SK-N-SH (cell line): ENCODE measurements at regions not wholly inside any gene's neighbourhood (a gene's known extent, or its start where the extent isn't known, plus 50 kb on each side); places are given as distances from the start of the nearest gene placed in this dataset.

Source experiments
- CTCF ChIA-PET: fragments of 300-600, 350-600 bp; formaldehyde crosslinking; extraction: SDS; loops from one replicate; lab custom pipeline; 2021; lab: Yijun Ruan, JAX
- POLR2A ChIA-PET: fragments of 350-600 bp; sonication (Branson Sonifier 250); formaldehyde crosslinking; extraction: SDS; loops from one replicate; lab custom pipeline; 2020; ENCODE audit warnings: antibody characterized with exemption, inconsistent platforms; lab: Yijun Ruan, JAX
- DNase-seq: peaks from one replicate; pipeline ENCODE4 v3.0.0; 2012
- H2AFZ ChIP-seq: fragments of 200-600 bp; sonication (generic); 2 replicates; pipeline ENCODE4 v1.8.1; 2016; ENCODE audit warnings: antibody characterized with exemption, mild to moderate bottlenecking, low read depth
- H3F3A ChIP-seq: fragments of 200-600 bp; sonication (generic); replicated peaks from 2 replicates; pipeline ENCODE3; 2016; ENCODE audit warnings: antibody characterized with exemption, mild to moderate bottlenecking; ENCODE audit not compliant: insufficient read depth
- H3K27ac ChIP-seq, 2 experiments: fragments of 200-500 bp in 1 of 2; fragments of 200-600 bp in 1 of 2; sonication (Bioruptor generic) in 1 of 2; sonication (generic), shearing (Covaris generic) in 1 of 2; 2 replicates each; pipeline versions ENCODE4 v1.5.1 to v1.6.1; 2014 to 2016; ENCODE audit warnings: low read depth in 2 of 2, inconsistent platforms in 1 of 2, low read length in 1 of 2, mild to moderate bottlenecking in 1 of 2, mixed read lengths in 1 of 2
- H3K27me3 ChIP-seq: fragments of 200-600 bp; sonication (generic), shearing (Covaris generic); 2 replicates; pipeline ENCODE4 v1.6.1; 2016; ENCODE audit warnings: mixed run types; ENCODE audit not compliant: insufficient read depth
- H3K36me3 ChIP-seq, 2 experiments: fragments of 200-500 bp in 1 of 2; fragments of 200-600 bp in 1 of 2; sonication (Bioruptor generic) in 1 of 2; sonication (generic) in 1 of 2; replicated peaks in 1 of 2; 2 replicates each; pipeline versions ENCODE3 to v1.5.1; 2014 to 2016; ENCODE audit warnings: low read length in 1 of 2, mild to moderate bottlenecking in 1 of 2; ENCODE audit not compliant: insufficient read depth in 2 of 2, control insufficient read depth in 1 of 2
- H3K4me1 ChIP-seq, 2 experiments: fragments of 200-500 bp in 1 of 2; fragments of 200-600 bp in 1 of 2; sonication (Bioruptor generic) in 1 of 2; sonication (generic), shearing (Covaris generic) in 1 of 2; 2 replicates each; pipeline versions ENCODE4 v1.5.1 to v1.6.1; 2014 to 2016; ENCODE audit warnings: low read depth in 1 of 2, low read length in 1 of 2, mixed run types in 1 of 2; ENCODE audit not compliant: insufficient read depth in 2 of 2, control insufficient read depth in 1 of 2
- H3K4me2 ChIP-seq: fragments of 200-600 bp; sonication (generic), shearing (Covaris generic); 2 replicates; pipeline ENCODE4 v1.6.1; 2017; ENCODE audit warnings: mixed run types
- H3K4me3 ChIP-seq, 2 experiments: fragments of 200-500 bp in 1 of 2; fragments of 200-600 bp in 1 of 2; sonication (Bioruptor generic) in 1 of 2; sonication (generic), shearing (Covaris generic) in 1 of 2; 2 replicates each; pipeline versions ENCODE4 v1.5.1 to v1.8.1; 2014 to 2016; ENCODE audit warnings: low read depth in 2 of 2, inconsistent platforms in 1 of 2, low read length in 1 of 2, mild to moderate bottlenecking in 1 of 2, mixed read lengths in 1 of 2, moderate library complexity in 1 of 2
- H3K79me2 ChIP-seq: fragments of 200-600 bp; sonication (generic); 2 replicates; pipeline ENCODE4 v1.8.1; 2017; ENCODE audit warnings: mild to moderate bottlenecking; ENCODE audit not compliant: insufficient read depth
- H3K9ac ChIP-seq: fragments of 200-600 bp; sonication (generic); 2 replicates; pipeline ENCODE4 v1.6.1; 2017; ENCODE audit warnings: mixed run types
- H3K9me2 ChIP-seq: fragments of 200-600 bp; sonication (generic); 2 replicates; pipeline ENCODE4 v1.6.1; 2017; ENCODE audit warnings: mixed run types
- H3K9me3 ChIP-seq: fragments of 200-600 bp; sonication (generic); 2 replicates; pipeline ENCODE4 v1.6.1; 2017; ENCODE audit warnings: mixed run types, mild to moderate bottlenecking, moderate library complexity
- H4K20me1 ChIP-seq: fragments of 200-600 bp; sonication (generic); 2 replicates; pipeline ENCODE4 v1.6.1; 2017; ENCODE audit warnings: mild to moderate bottlenecking, mixed run types; ENCODE audit not compliant: insufficient read depth
- CHD2 ChIP-seq: fragments of 150-350 bp; IDR thresholded peaks from 2 replicates; pipeline ENCODE4 v1.6.1; 2018; ENCODE audit warnings: low read length; ENCODE audit not compliant: partially characterized antibody
- CTCF ChIP-seq: fragments of 200-600 bp; sonication (generic); IDR thresholded peaks from 2 replicates; pipeline ENCODE4 v1.6.1; 2017; ENCODE audit warnings: antibody characterized with exemption, mild to moderate bottlenecking, moderate library complexity
- GABPA ChIP-seq: IDR thresholded peaks from 2 replicates; pipeline ENCODE4 v1.4.0; 2012; ENCODE audit warnings: low read depth, mild to moderate bottlenecking
- IRF3 ChIP-seq: fragments of 150-350 bp; IDR thresholded peaks from 2 replicates; pipeline ENCODE4 v1.6.1; 2016; ENCODE audit warnings: mild to moderate bottlenecking, low read depth, low read length
- MEF2A ChIP-seq: IDR thresholded peaks from 2 replicates; pipeline ENCODE4 v1.4.0; 2012; ENCODE audit warnings: low read depth, borderline replicate concordance
- POLR2AphosphoS5 ChIP-seq: IDR thresholded peaks from 2 replicates; pipeline ENCODE4 v1.6.1; 2012; ENCODE audit warnings: low read depth, low read length
- REST ChIP-seq: IDR thresholded peaks from 2 replicates; pipeline ENCODE4 v1.6.1; 2012; ENCODE audit warnings: mild to moderate bottlenecking, low read depth, low read length, moderate library complexity
- RXRA ChIP-seq: IDR thresholded peaks from 2 replicates; pipeline ENCODE4 v1.4.0; 2012; ENCODE audit warnings: low read depth, mild to moderate bottlenecking, borderline replicate concordance
- TCF12 ChIP-seq: IDR thresholded peaks from 2 replicates; pipeline ENCODE4 v1.4.0; 2012
- WGBS: methylation state at CpG from one replicate; pipeline ENCODE4 v1.1.6; 2017; ENCODE audit warnings: low lambda C conversion rate; 5-methylcytosine and 5-hydroxymethylcytosine counted together

GRCh38 chr5:36523450-36523849, 83.0 kb upstream of the SLC1A3 start:
- H2AFZ ChIP-seq: no peak overlapping the region
- H3K4me3 ChIP-seq: no peak overlapping the region
- H3K79me2 ChIP-seq: no peaks in the 10 kb centered on the region
- no peaks in the 10 kb centered on the region for H3F3A ChIP-seq
- H3K27me3 ChIP-seq: peaks cover 6% of the 10 kb centered on the region; the same call in 1 of the 2 replicates
- POLR2A ChIA-PET: no interaction called here
- no peak for TF ChIP-seq REST
- TF ChIP-seq POLR2AphosphoS5: no peak
- no peak for TF ChIP-seq RXRA
- no peak for TF ChIP-seq TCF12
- no peak for TF ChIP-seq IRF3
- no peak for TF ChIP-seq GABPA
- no peak for TF ChIP-seq CHD2
- no peak for DNase-seq
- no peak overlapping the region for H3K4me2 ChIP-seq
- no peaks in the 10 kb centered on the region for H3K36me3 ChIP-seq
- WGBS: 46% methylated on average over 5 of the region's 5 CpGs
- no peaks in the 10 kb centered on the region for H3K4me1 ChIP-seq
- no peak overlapping the region for H3K9ac ChIP-seq
- no peaks in the 10 kb centered on the region for H3K9me2 ChIP-seq
- CTCF ChIA-PET: interaction anchor here (1.0 kb wide), 1 partner anchor 167 kb away, joined by 4 read pairs; no protein-coding TSS in a partner anchor
- H4K20me1 ChIP-seq: no peaks in the 10 kb centered on the region
- H3K27ac ChIP-seq: no peak overlapping the region
- H3K9me3 ChIP-seq: no peaks in the 10 kb centered on the region

GRCh38 chr5:36523926-36524325, 82.5 kb upstream of the SLC1A3 start:
- CTCF ChIA-PET: no interaction called here
- H4K20me1 ChIP-seq: no peaks in the 10 kb centered on the region
- H3K27me3 ChIP-seq: peaks cover 6% of the 10 kb centered on the region; the same call in 1 of the 2 replicates
- H3K36me3 ChIP-seq: no peaks in the 10 kb centered on the region
- no peak overlapping the region for H3K4me2 ChIP-seq
- H3K4me3 ChIP-seq: no peak overlapping the region
- no peaks in the 10 kb centered on the region for H3K4me1 ChIP-seq
- POLR2A ChIA-PET: no interaction called here
- no peak overlapping the region for H2AFZ ChIP-seq
- WGBS: 5% methylated on average over 6 of the region's 6 CpGs
- H3K79me2 ChIP-seq: no peaks in the 10 kb centered on the region
- H3K9me3 ChIP-seq: no peaks in the 10 kb centered on the region
- no peak overlapping the region for H3K27ac ChIP-seq
- H3K9ac ChIP-seq: no peak overlapping the region
- TF ChIP-seq CTCF (no peak), GABPA (no peak), MEF2A (no peak)
- no peaks in the 10 kb centered on the region for H3F3A ChIP-seq
- DNase-seq: no peak
- no peaks in the 10 kb centered on the region for H3K9me2 ChIP-seq
